IMR-90 (cell line): ENCODE measurements at regions not wholly inside any gene's neighbourhood (a gene's known extent, or its start where the extent isn't known, plus 50 kb on each side); places are given as distances from the start of the nearest gene placed in this dataset.

Experiments
- ATAC-seq: fragments of 200-7000 bp; cut with Tn5 transposase; 2 replicates; pipeline ENCODE4 v1.9.1; 2020; ENCODE audit warnings: low read depth, mild to moderate bottlenecking, moderate library complexity
- BruUV-seq: library from RNA; stranded (reverse); fragments of 400-500 nt; replicated peaks from 2 replicates; lab custom pipeline; 2021; lab: Mats Ljungman, UMichigan
- CTCF ChIA-PET: fragments of 300-600 bp; formaldehyde crosslinking; extraction: SDS; loops from one replicate; lab custom pipeline; 2021; ENCODE audit warnings: antibody characterized with exemption; lab: Yijun Ruan, JAX
- POLR2A ChIA-PET: fragments of 300-600 bp; sonication (Branson Sonifier 250); formaldehyde crosslinking; loops from one replicate; lab custom pipeline; 2022; ENCODE audit warnings: antibody characterized with exemption; ENCODE audit not compliant: unreplicated experiment; lab: Charles Lee
- DNase-seq: peaks from one replicate; pipeline ENCODE4 v3.0.0; 2013
- H2AFZ ChIP-seq: replicated peaks from 2 replicates; pipeline ENCODE3; 2013; ENCODE audit warnings: low read length, mild to moderate bottlenecking; ENCODE audit not compliant: poor library complexity
- H2AK5ac ChIP-seq: 2 replicates; pipeline ENCODE4 v1.6.1; 2013; ENCODE audit warnings: low read depth, low read length, inconsistent platforms
- H2AK9ac ChIP-seq: replicated peaks from 2 replicates; pipeline ENCODE3; 2013; ENCODE audit warnings: mild to moderate bottlenecking, low read depth, low read length, moderate library complexity; ENCODE audit not compliant: poor library complexity
- H2BK120ac ChIP-seq: 2 replicates; pipeline ENCODE4 v1.6.1; 2013; ENCODE audit warnings: low read depth, low read length, inconsistent platforms
- H2BK15ac ChIP-seq: 3 replicates; pipeline ENCODE4 v1.6.1; 2013; ENCODE audit warnings: low read depth, low read length, inconsistent platforms
- H2BK20ac ChIP-seq: 2 replicates; pipeline ENCODE4 v1.6.1; 2013; ENCODE audit warnings: low read depth, mild to moderate bottlenecking, inconsistent platforms, low read length, moderate library complexity
- H2BK5ac ChIP-seq: 2 replicates; pipeline ENCODE4 v1.6.1; 2013; ENCODE audit warnings: mild to moderate bottlenecking, low read depth, low read length, inconsistent platforms; ENCODE audit not compliant: poor library complexity, severe bottlenecking
- H3K14ac ChIP-seq: replicated peaks from 2 replicates; pipeline ENCODE4 v1.6.1; 2013; ENCODE audit warnings: low read depth, low read length, inconsistent platforms
- H3K18ac ChIP-seq: 2 replicates; pipeline ENCODE4 v1.6.1; 2013; ENCODE audit warnings: low read depth, low read length, control low read depth
- H3K23ac ChIP-seq: 2 replicates; pipeline ENCODE4 v1.6.1; 2013; ENCODE audit warnings: low read depth, low read length, inconsistent platforms
- H3K27ac ChIP-seq: 2 replicates; pipeline ENCODE4 v1.5.1; 2013; ENCODE audit warnings: mild to moderate bottlenecking, control low read depth, low read length; ENCODE audit not compliant: insufficient read depth
- H3K27me3 ChIP-seq: 2 replicates; pipeline ENCODE4 v1.6.1; 2013; ENCODE audit warnings: low read length; ENCODE audit not compliant: control insufficient read depth, insufficient read depth
- H3K36me3 ChIP-seq: 2 replicates; pipeline ENCODE4 v1.6.1; 2013; ENCODE audit warnings: low read length, mixed read lengths; ENCODE audit not compliant: control insufficient read depth, insufficient read depth
- H3K4ac ChIP-seq: 2 replicates; pipeline ENCODE4 v1.6.1; 2013; ENCODE audit warnings: low read depth, low read length, inconsistent platforms
- H3K4me1 ChIP-seq: 2 replicates; pipeline ENCODE4 v1.6.1; 2013; ENCODE audit warnings: low read length, mixed read lengths; ENCODE audit not compliant: control insufficient read depth, insufficient read depth
- H3K4me2 ChIP-seq: 2 replicates; pipeline ENCODE4 v1.6.1; 2013; ENCODE audit warnings: low read depth, mild to moderate bottlenecking, control low read depth, low read length, moderate library complexity
- H3K4me3 ChIP-seq: 2 replicates; pipeline ENCODE4 v1.5.1; 2013; ENCODE audit warnings: low read depth, mild to moderate bottlenecking, control low read depth, low read length, moderate library complexity; ENCODE audit not compliant: insufficient read depth
- H3K56ac ChIP-seq: 2 replicates; pipeline ENCODE4 v1.6.1; 2013; ENCODE audit warnings: low read length, inconsistent platforms; ENCODE audit not compliant: insufficient read depth; ENCODE audit errors: extremely low read depth
- H3K79me1 ChIP-seq, 2 experiments: 2 replicates each; pipeline ENCODE4 v1.6.1; 2013; ENCODE audit warnings: low read length in 2 of 2, inconsistent platforms in 1 of 2, low read depth in 1 of 2
- H3K9ac ChIP-seq: 2 replicates; pipeline ENCODE4 v1.6.1; 2013; ENCODE audit warnings: low read depth, low read length, control low read depth
- H3K9me1 ChIP-seq: 2 replicates; pipeline ENCODE4 v1.6.1; 2013; ENCODE audit warnings: low read length, inconsistent platforms; ENCODE audit not compliant: insufficient read depth
- H3K9me3 ChIP-seq: 2 replicates; pipeline ENCODE4 v1.6.1; 2013; ENCODE audit warnings: low read length; ENCODE audit not compliant: control insufficient read depth, insufficient read depth
- H4K20me1 ChIP-seq: 2 replicates; pipeline ENCODE4 v1.6.1; 2013; ENCODE audit warnings: low read length, inconsistent platforms; ENCODE audit not compliant: insufficient read depth
- H4K5ac ChIP-seq: 2 replicates; pipeline ENCODE4 v1.6.1; 2013; ENCODE audit warnings: mild to moderate bottlenecking, low read depth, low read length, control low read depth
- H4K8ac ChIP-seq, 2 experiments: 2 replicates each; pipeline ENCODE4 v1.6.1; 2013; ENCODE audit warnings: low read depth in 2 of 2, low read length in 2 of 2, control low read depth in 1 of 2, inconsistent platforms in 1 of 2
- H4K91ac ChIP-seq: 2 replicates; pipeline ENCODE4 v1.6.1; 2013; ENCODE audit warnings: low read depth, low read length, inconsistent platforms; ENCODE audit not compliant: insufficient read depth
- BHLHE40 ChIP-seq: fragments of 150-350 bp; IDR thresholded peaks from 2 replicates; pipeline ENCODE4 v1.6.1; 2016; ENCODE audit warnings: mild to moderate bottlenecking, low read depth, low read length
- CTCF ChIP-seq: conservative IDR thresholded peaks from 2 replicates; pipeline ENCODE4 v1.5.1; 2012; ENCODE audit warnings: mild to moderate bottlenecking, low read depth, low read length, improper control_type of control experiment
- FOS ChIP-seq: fragments of 150-350 bp; IDR thresholded peaks from 2 replicates; pipeline ENCODE4 v1.6.1; 2016; ENCODE audit warnings: low read depth, low read length
- MAFK ChIP-seq: IDR thresholded peaks from 2 replicates; pipeline ENCODE4 v1.6.1; 2012; ENCODE audit warnings: low read depth, low read length, improper control_type of control experiment
- MAZ ChIP-seq: IDR thresholded peaks from 2 replicates; pipeline ENCODE4 v1.6.1; 2012; ENCODE audit warnings: low read depth, mild to moderate bottlenecking, low read length, improper control_type of control experiment, moderate library complexity, borderline replicate concordance
- NFE2L2 ChIP-seq: fragments of 150-350 bp; IDR thresholded peaks from 2 replicates; pipeline ENCODE4 v1.6.1; 2016; ENCODE audit warnings: low read depth, mild to moderate bottlenecking, low read length
- SMC3 ChIP-seq: fragments of 150-350 bp; IDR thresholded peaks from 2 replicates; pipeline ENCODE4 v1.6.1; 2016; ENCODE audit warnings: low read depth, mild to moderate bottlenecking, antibody characterized with exemption, low read length, moderate library complexity
- WGBS, 2 experiments: methylation state at CpG; one replicate each; pipeline versions ENCODE4 v1.1.5 to v1.1.7; 2013; ENCODE audit warnings: missing lambda C conversion rate in 2 of 2; ENCODE audit not compliant: insufficient read length in 1 of 2; ENCODE audit errors: extremely low coverage in 2 of 2; 5-methylcytosine and 5-hydroxymethylcytosine counted together
- dilution Hi-C: fragments of 300-500 bp; cut with HindIII; formaldehyde crosslinking; loops from one replicate; pipeline ENCODE4 v1.14.3; 2018; ENCODE audit warnings: low sequenced_read_pairs; ENCODE audit not compliant: unreplicated experiment
- in situ Hi-C: fragments of 300-500 bp; cut with MboI; formaldehyde crosslinking; loops from 3 replicates; pipeline ENCODE4 v1.14.3; 2019; ENCODE audit warnings: low sequenced_read_pairs, inconsistent platforms, mixed read lengths
- intact Hi-C: fragments of 100-400 bp; cut with micrococcal nuclease; formaldehyde crosslinking; loops from 2 replicates; pipeline ENCODE4 v1.10.0; 2022

GRCh38 chr7:41858201-41858600 lies 155.3 kb upstream of the INHBA start:
- H3K79me1 ChIP-seq, result no peaks in the 10 kb centered on the region
- H4K20me1 ChIP-seq, result no peaks in the 10 kb centered on the region
- H4K8ac ChIP-seq, result peak overlapping the region in 1 of 2 experiments; percentile 45; a peak in 2 of 4 replicates
- no peak overlapping the region for H4K5ac ChIP-seq
- peaks cover 4% of the 10 kb centered on the region; the same call in 1 of the 2 replicates for H3K4me1 ChIP-seq
- no peak overlapping the region for H3K9ac ChIP-seq
- peak; percentile 74 for DNase-seq
- H3K27ac ChIP-seq, result no peak overlapping the region
- no peak overlapping the region for H4K91ac ChIP-seq
- peak overlapping the region; percentile 69; the same call in 1 of the 3 replicates for H2BK15ac ChIP-seq
- dilution Hi-C loops (no loop called here), intact Hi-C loops (no loop called here), in situ Hi-C loops (no loop called here)
- peak overlapping the region; percentile 33; the same call in 1 of the 2 replicates for H3K4ac ChIP-seq
- ChIA-PET POLR2A (no interaction called here), CTCF (no interaction called here)
- peak overlapping the region; percentile 44 for H3K14ac ChIP-seq
- no peaks in the 10 kb centered on the region for H3K27me3 ChIP-seq
- peak; percentile 66 for ATAC-seq
- H3K23ac ChIP-seq, result no peak overlapping the region
- peak overlapping the region; percentile 72; the same call in 1 of the 2 replicates for H3K18ac ChIP-seq
- TF ChIP-seq MAFK (no peak), MAZ (no peak), FOS (no peak), CTCF (no peak), SMC3 (no peak), NFE2L2 (no peak), BHLHE40 (no peak)
- no peak overlapping the region for H3K56ac ChIP-seq
- WGBS, 2 experiments, result no CpG with 5 or more reads among the region's 2 CpGs
- H3K9me3 ChIP-seq, result no peaks in the 10 kb centered on the region
- peak overlapping the region; percentile 78 for H2BK5ac ChIP-seq
- H2BK120ac ChIP-seq, result peak overlapping the region; percentile 72; the same call in 1 of the 2 replicates
- H2AFZ ChIP-seq, result no peak overlapping the region
- H2BK20ac ChIP-seq, result peak overlapping the region; percentile 57; the same call in 1 of the 2 replicates
- no peak overlapping the region for H3K4me2 ChIP-seq
- no peak overlapping the region for H3K4me3 ChIP-seq
- no peaks in the 10 kb centered on the region for H3K36me3 ChIP-seq
- H2AK5ac ChIP-seq, result peak overlapping the region; percentile 0; the same call in 1 of the 2 replicates
- no peak overlapping the region for H2AK9ac ChIP-seq
- no peaks in the 10 kb centered on the region; the same call in 1 of the 2 replicates for H3K9me1 ChIP-seq
- no TSS peak for BruUV-seq
